ENCODE measurements at regions not wholly inside any gene's neighbourhood (a gene's known extent, or its start where the extent isn't known, plus 50 kb on each side); places are given as distances from the start of the nearest gene placed in this dataset.

DNA sequence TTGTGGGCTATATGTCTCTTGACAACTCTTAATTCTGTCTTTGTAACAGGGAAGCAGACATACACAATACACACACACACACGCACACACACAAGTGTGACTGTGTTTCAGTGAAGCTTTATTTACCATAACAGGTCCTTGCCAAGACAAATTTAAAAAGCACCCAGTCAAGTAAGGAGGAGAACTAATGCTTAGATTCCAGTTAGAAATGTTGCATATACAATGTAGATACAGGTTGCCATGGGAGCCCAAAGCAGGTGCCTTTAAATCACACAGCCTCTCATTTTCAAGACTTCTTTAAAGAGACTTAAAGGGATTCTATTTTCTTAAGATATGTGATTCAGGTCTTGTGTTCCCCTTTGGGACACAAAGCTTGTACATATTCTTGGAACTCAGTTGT lies 1551.9 kb downstream of the EFNB2 start:
- TF ChIP-seq, protein P1, sequence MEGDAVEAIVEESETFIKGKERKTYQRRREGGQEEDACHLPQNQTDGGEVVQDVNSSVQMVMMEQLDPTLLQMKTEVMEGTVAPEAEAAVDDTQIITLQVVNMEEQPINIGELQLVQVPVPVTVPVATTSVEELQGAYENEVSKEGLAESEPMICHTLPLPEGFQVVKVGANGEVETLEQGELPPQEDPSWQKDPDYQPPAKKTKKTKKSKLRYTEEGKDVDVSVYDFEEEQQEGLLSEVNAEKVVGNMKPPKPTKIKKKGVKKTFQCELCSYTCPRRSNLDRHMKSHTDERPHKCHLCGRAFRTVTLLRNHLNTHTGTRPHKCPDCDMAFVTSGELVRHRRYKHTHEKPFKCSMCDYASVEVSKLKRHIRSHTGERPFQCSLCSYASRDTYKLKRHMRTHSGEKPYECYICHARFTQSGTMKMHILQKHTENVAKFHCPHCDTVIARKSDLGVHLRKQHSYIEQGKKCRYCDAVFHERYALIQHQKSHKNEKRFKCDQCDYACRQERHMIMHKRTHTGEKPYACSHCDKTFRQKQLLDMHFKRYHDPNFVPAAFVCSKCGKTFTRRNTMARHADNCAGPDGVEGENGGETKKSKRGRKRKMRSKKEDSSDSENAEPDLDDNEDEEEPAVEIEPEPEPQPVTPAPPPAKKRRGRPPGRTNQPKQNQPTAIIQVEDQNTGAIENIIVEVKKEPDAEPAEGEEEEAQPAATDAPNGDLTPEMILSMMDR (IDR thresholded peaks at IDR 0.05) = no peak
- TF ChIP-seq POLR2A (IDR thresholded peaks at IDR 0.05) = no peak
- no peak overlapping the region for H3K4me3 ChIP-seq (ENCODE audit: low read depth, poor library complexity, severe bottlenecking)
- WGBS, 2 donors = 89 to 97% methylated on average over 1 of the region's 1 CpG
- intact Hi-C loops (cut with DNase I; ENCODE audit: low total_unique reads) = no loop called here
- DNase-seq (ENCODE audit: low spot score in 2 of 2) = no peak

DNA sequence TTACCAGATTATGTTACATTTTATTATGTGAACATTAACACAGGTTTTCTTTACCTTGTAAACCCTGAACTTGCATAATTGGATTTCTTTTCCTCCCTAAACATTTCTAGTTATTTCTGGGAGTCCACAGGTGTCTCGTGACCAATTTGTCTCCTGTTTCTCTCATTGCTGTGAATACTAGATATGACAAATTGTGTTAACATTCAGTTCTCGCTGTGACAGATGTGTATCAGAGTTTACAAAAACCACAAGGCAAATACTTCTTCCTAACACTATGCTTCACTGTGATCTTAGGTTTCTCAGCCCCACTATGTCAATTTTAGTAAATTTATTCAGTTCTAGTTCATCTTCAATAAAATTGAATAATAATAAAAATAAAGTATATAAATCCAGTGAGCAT lies 1554.9 kb downstream of the EFNB2 start:
- no peak overlapping the region for H3K4me3 ChIP-seq (ENCODE audit: low read depth, poor library complexity, severe bottlenecking)
- intact Hi-C loops (cut with DNase I; ENCODE audit: low total_unique reads) = no loop called here
- 83 to 86% methylated on average over 2 of the region's 2 CpGs for WGBS, 2 donors
- DNase-seq (ENCODE audit: low spot score in 2 of 2) = no peak
- TF ChIP-seq, protein P1 (IDR thresholded peaks at IDR 0.05) = no peak
- no peak for TF ChIP-seq POLR2A (IDR thresholded peaks at IDR 0.05)

DNA sequence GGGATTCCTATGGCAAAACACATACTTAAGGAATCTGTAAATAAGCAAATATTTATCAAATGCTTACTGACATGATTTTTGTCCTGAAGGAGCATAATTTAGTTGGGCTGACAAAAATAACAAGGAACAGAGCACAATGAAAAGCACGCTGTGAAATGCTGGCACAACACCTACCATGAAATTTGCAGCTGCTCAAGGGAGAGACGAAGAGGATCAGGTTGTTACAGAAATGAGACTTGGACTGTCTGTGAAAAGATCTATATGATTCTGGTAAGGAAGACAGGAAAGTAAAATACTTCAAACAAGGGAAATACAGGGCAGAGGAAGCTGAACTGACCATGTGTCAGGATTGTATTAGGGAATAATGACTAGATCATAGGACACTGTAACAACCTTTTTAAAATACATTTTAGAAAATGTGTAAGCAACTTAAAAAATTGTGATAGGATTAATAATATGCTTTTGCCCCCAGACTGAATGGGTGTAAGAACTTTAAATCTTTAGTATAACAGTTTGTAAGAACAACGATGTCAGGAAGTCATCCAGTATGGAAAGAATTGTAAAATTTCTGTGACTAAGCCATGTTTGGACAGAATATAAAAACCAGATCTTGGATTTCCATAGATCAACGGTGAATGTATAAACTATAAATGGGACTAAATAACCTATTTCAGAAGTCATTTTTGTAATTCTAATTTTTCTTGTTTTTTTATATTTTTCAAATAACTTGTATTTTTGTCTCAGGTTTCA lies 1556.0 kb downstream of the EFNB2 start:
- H3K4me3 ChIP-seq (ENCODE audit: low read depth, poor library complexity, severe bottlenecking) = no peak overlapping the region
- DNase-seq (ENCODE audit: low spot score in 2 of 2) = no peak
- TF ChIP-seq, protein P1 (IDR thresholded peaks at IDR 0.05) = no peak
- TF ChIP-seq POLR2A (IDR thresholded peaks at IDR 0.05) = no peak
- intact Hi-C loops (cut with DNase I; ENCODE audit: low total_unique reads) = no loop called here
- WGBS, 2 donors = 61 to 70% methylated on average over 4 of the region's 4 CpGs

DNA sequence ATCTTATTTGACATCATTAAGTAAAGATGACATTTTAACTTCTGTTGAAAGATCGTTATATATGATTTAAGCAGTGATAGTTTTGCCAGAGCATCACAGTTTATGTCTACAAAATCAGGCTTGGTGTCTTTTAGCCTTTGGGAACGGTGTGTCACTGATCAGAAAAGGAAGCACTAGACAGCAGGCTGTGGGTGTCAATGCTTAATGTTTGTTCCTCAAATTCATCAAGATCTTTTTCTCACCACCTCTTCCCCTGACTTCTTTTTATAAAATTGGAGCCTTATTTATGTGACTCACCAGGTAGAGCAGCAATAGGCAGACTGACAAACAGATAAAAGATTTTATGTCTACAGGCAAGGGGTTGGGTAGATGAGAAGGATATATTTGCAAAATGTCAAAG lies 1558.5 kb downstream of the EFNB2 start:
- no peak overlapping the region for H3K4me3 ChIP-seq (ENCODE audit: low read depth, poor library complexity, severe bottlenecking)
- intact Hi-C loops (cut with DNase I; ENCODE audit: low total_unique reads) = no loop called here
- 40 to 82% methylated on average over 2 of the region's 2 CpGs for WGBS, 2 donors
- no peak for DNase-seq (ENCODE audit: low spot score in 2 of 2)
- TF ChIP-seq, protein P1 (IDR thresholded peaks at IDR 0.05) = no peak
- no peak for TF ChIP-seq POLR2A (IDR thresholded peaks at IDR 0.05)

DNA sequence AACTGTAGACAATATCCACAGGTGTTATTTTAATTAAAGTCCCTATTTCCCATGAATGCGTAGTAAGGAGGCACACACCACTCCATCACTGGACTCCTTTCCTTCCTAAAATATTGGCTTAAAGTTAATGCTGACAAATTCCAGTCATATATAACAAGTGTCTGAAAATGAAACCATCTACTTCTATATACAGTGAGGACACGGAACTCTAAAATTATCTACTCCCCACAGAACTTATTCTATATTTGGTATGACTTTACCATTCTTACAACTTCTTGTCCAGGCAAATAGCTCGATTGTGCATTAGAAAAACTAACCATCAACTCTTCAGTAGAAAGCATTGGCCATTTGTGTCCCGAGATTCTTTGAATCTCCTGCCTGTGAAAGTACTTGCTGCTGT lies 1560.2 kb downstream of the EFNB2 start:
- no peak for DNase-seq (ENCODE audit: low spot score in 2 of 2)
- no peak overlapping the region for H3K4me3 ChIP-seq (ENCODE audit: low read depth, poor library complexity, severe bottlenecking)
- no peak for TF ChIP-seq POLR2A (IDR thresholded peaks at IDR 0.05)
- TF ChIP-seq, protein P1 (IDR thresholded peaks at IDR 0.05) = no peak
- intact Hi-C loops (cut with DNase I; ENCODE audit: low total_unique reads) = no loop called here
- WGBS, 2 donors = 61 to 63% methylated on average over 4 of the region's 4 CpGs

- no peak for TF ChIP-seq POLR2A (IDR thresholded peaks at IDR 0.05)
- TF ChIP-seq, protein P1 (IDR thresholded peaks at IDR 0.05) = no peak
- intact Hi-C loops (cut with DNase I; ENCODE audit: low total_unique reads) = no loop called here
- no peak overlapping the region for H3K4me3 ChIP-seq (ENCODE audit: low read depth, poor library complexity, severe bottlenecking)
- no peak for DNase-seq (ENCODE audit: low spot score in 2 of 2)
- 92 to 93% methylated on average over 3 of the region's 3 CpGs for WGBS, 2 donors
Measured at GRCh38 chr13:104968876-104969275, 1566.6 kb downstream of the EFNB2 start.

All from lower leg skin (tissue), 4 donors.